Prostate gland (tissue), 2 donors: ENCODE measurements at regions not wholly inside any gene's neighbourhood (a gene's known extent, or its start where the extent isn't known, plus 50 kb on each side); places are given as distances from the start of the nearest gene placed in this dataset.

Experiments used
- CTCF ChIP-seq, 4 experiments: fragments of 200-600 bp in 2 of 4; fragments of 450-650 bp in 2 of 4; sonication (generic) in 2 of 4; IDR thresholded peaks; 1 replicate in 3 of 4; 2 replicates in 1 of 4; pipeline ENCODE4 v1.5.1; 2016 to 2019; ENCODE audit warnings: antibody characterized with exemption in 4 of 4, mild to moderate bottlenecking in 2 of 4, moderate library complexity in 2 of 4
- POLR2A ChIP-seq: fragments of 450-650 bp; IDR thresholded peaks from one replicate; pipeline ENCODE4 v1.6.1; 2016; ENCODE audit warnings: antibody characterized with exemption, mild to moderate bottlenecking

GRCh38 chr6:47159763-47160162, 117.6 kb upstream of the ADGRF1 start:
- TF ChIP-seq POLR2A (no peak), CTCF (IDR thresholded peaks at IDR 0.05) (no peak)
